ENCODE measurements at regions not wholly inside any gene's neighbourhood (a gene's known extent, or its start where the extent isn't known, plus 50 kb on each side); places are given as distances from the start of the nearest gene placed in this dataset.

DNA sequence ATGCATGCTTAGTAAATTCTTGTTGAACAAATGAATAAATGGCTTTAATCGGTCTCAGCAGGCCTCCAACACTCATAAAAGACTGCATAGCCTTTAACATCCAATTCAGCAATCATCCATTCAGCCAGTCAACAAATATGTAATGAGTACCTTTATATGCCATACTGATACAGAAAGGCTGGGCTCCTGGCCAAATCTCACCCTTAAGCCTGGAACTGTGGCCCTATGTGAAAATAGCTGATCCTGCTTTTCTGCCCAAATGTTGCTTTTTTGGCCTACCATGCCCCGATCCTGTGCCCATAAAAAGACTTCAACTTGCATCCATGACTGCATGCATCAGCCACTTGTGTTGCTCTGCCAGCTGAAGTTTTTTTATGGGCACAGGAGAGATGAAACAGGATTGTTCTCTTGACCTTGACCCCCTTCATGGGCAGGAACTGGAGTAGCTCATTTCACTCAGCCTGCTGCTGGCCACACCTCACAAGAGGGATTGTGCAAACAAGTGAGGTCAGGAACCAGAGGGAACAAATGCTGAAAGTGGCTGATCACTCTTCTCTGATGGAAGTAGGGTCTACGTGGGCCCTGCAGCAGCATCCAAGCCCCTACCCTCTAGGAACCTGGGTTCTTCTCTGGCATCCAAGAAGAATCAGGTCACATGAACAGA, 75.6 kb downstream of the NPY1R start:
- TF ChIP-seq, protein P1, sequence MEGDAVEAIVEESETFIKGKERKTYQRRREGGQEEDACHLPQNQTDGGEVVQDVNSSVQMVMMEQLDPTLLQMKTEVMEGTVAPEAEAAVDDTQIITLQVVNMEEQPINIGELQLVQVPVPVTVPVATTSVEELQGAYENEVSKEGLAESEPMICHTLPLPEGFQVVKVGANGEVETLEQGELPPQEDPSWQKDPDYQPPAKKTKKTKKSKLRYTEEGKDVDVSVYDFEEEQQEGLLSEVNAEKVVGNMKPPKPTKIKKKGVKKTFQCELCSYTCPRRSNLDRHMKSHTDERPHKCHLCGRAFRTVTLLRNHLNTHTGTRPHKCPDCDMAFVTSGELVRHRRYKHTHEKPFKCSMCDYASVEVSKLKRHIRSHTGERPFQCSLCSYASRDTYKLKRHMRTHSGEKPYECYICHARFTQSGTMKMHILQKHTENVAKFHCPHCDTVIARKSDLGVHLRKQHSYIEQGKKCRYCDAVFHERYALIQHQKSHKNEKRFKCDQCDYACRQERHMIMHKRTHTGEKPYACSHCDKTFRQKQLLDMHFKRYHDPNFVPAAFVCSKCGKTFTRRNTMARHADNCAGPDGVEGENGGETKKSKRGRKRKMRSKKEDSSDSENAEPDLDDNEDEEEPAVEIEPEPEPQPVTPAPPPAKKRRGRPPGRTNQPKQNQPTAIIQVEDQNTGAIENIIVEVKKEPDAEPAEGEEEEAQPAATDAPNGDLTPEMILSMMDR (IDR thresholded peaks at IDR 0.05), result no peak
- TF ChIP-seq, protein P2, sequence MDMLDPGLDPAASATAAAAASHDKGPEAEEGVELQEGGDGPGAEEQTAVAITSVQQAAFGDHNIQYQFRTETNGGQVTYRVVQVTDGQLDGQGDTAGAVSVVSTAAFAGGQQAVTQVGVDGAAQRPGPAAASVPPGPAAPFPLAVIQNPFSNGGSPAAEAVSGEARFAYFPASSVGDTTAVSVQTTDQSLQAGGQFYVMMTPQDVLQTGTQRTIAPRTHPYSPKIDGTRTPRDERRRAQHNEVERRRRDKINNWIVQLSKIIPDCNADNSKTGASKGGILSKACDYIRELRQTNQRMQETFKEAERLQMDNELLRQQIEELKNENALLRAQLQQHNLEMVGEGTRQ (IDR thresholded peaks at IDR 0.05), result no peak
- TF ChIP-seq MAZ (IDR thresholded peaks at IDR 0.05; ENCODE audit: borderline replicate concordance, low read depth, low read length) (no peak), ESRRA (IDR thresholded peaks at IDR 0.05; ENCODE audit: borderline replicate concordance, low read length) (no peak), FOSB (CRISPR knock-in tag; IDR thresholded peaks at IDR 0.05) (no peak), JUN (IDR thresholded peaks at IDR 0.05) (no peak), POLR2A (IDR thresholded peaks at IDR 0.05; ENCODE audit: low read length) (no peak), SMC3 (IDR thresholded peaks at IDR 0.05) (no peak), RFX5 (IDR thresholded peaks at IDR 0.05) (no peak), SREBF2 (IDR thresholded peaks at IDR 0.05) (no peak)
- TF ChIP-seq, protein P3, sequence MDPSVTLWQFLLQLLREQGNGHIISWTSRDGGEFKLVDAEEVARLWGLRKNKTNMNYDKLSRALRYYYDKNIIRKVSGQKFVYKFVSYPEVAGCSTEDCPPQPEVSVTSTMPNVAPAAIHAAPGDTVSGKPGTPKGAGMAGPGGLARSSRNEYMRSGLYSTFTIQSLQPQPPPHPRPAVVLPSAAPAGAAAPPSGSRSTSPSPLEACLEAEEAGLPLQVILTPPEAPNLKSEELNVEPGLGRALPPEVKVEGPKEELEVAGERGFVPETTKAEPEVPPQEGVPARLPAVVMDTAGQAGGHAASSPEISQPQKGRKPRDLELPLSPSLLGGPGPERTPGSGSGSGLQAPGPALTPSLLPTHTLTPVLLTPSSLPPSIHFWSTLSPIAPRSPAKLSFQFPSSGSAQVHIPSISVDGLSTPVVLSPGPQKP (IDR thresholded peaks at IDR 0.05; ENCODE audit: low read depth, low read length), result no peak
- TF ChIP-seq, protein P4, sequence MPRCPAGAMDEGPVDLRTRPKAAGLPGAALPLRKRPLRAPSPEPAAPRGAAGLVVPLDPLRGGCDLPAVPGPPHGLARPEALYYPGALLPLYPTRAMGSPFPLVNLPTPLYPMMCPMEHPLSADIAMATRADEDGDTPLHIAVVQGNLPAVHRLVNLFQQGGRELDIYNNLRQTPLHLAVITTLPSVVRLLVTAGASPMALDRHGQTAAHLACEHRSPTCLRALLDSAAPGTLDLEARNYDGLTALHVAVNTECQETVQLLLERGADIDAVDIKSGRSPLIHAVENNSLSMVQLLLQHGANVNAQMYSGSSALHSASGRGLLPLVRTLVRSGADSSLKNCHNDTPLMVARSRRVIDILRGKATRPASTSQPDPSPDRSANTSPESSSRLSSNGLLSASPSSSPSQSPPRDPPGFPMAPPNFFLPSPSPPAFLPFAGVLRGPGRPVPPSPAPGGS (IDR thresholded peaks at IDR 0.05), result no peak
- TF ChIP-seq, protein P5, sequence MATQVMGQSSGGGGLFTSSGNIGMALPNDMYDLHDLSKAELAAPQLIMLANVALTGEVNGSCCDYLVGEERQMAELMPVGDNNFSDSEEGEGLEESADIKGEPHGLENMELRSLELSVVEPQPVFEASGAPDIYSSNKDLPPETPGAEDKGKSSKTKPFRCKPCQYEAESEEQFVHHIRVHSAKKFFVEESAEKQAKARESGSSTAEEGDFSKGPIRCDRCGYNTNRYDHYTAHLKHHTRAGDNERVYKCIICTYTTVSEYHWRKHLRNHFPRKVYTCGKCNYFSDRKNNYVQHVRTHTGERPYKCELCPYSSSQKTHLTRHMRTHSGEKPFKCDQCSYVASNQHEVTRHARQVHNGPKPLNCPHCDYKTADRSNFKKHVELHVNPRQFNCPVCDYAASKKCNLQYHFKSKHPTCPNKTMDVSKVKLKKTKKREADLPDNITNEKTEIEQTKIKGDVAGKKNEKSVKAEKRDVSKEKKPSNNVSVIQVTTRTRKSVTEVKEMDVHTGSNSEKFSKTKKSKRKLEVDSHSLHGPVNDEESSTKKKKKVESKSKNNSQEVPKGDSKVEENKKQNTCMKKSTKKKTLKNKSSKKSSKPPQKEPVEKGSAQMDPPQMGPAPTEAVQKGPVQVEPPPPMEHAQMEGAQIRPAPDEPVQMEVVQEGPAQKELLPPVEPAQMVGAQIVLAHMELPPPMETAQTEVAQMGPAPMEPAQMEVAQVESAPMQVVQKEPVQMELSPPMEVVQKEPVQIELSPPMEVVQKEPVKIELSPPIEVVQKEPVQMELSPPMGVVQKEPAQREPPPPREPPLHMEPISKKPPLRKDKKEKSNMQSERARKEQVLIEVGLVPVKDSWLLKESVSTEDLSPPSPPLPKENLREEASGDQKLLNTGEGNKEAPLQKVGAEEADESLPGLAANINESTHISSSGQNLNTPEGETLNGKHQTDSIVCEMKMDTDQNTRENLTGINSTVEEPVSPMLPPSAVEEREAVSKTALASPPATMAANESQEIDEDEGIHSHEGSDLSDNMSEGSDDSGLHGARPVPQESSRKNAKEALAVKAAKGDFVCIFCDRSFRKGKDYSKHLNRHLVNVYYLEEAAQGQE (IDR thresholded peaks at IDR 0.05), result no peak

All from A549 (cell line).